Natural killer cell (primary cell): ENCODE measurements at regions not wholly inside any gene's neighbourhood (a gene's known extent, or its start where the extent isn't known, plus 50 kb on each side); places are given as distances from the start of the nearest gene placed in this dataset.

ENCODE experiments used
- ATAC-seq, 3 donors: fragments of 150-1000 bp in 2 of 3; fragments of 200-7000 bp in 1 of 3; cut with Tn5 transposase; 1 replicate in 1 of 3; 2 replicates in 2 of 3; pipeline ENCODE4 v1.10.0; 2021; ENCODE audit warnings: mild to moderate bottlenecking in 2 of 3, moderate library complexity in 2 of 3
- DNase-seq, 2 donors: peaks; one replicate each; pipeline versions ENCODE4 v3.0.0 to v3.0.0-alpha.2; 2013 to 2021; ENCODE audit warnings: mixed read lengths in 1 of 2
- H3K27ac ChIP-seq: one replicate; pipeline ENCODE4 v1.5.1; 2013; ENCODE audit warnings: mild to moderate bottlenecking, low read length
- H3K27me3 ChIP-seq: one replicate; pipeline ENCODE4 v1.6.1; 2013; ENCODE audit warnings: low read length; ENCODE audit not compliant: control insufficient read depth, insufficient read depth
- H3K36me3 ChIP-seq: one replicate; pipeline ENCODE4 v1.6.1; 2013; ENCODE audit warnings: low read length; ENCODE audit not compliant: control insufficient read depth, insufficient read depth
- H3K4me1 ChIP-seq: one replicate; pipeline ENCODE4 v1.6.1; 2013; ENCODE audit warnings: low read length; ENCODE audit not compliant: control insufficient read depth, insufficient read depth
- H3K4me3 ChIP-seq: one replicate; pipeline ENCODE4 v1.5.1; 2013; ENCODE audit warnings: low read length
- H3K9me3 ChIP-seq: one replicate; pipeline ENCODE4 v1.6.1; 2013; ENCODE audit warnings: low read length; ENCODE audit not compliant: control insufficient read depth, insufficient read depth
- H3K27ac Mint-ChIP-seq, 2 donors: one replicate each; pipeline ENCODE4 v1.8.0; 2022; ENCODE audit warnings: mild to moderate bottlenecking in 2 of 2, mixed read lengths in 2 of 2, moderate library complexity in 1 of 2
- H3K27me3 Mint-ChIP-seq, 2 donors: one replicate each; pipeline ENCODE4 v1.8.0; 2022; ENCODE audit warnings: low read depth in 2 of 2, mixed read lengths in 2 of 2
- H3K36me3 Mint-ChIP-seq: one replicate; pipeline ENCODE4 v1.8.0; 2022; ENCODE audit warnings: mixed read lengths
- H3K4me1 Mint-ChIP-seq, 2 donors: one replicate each; pipeline ENCODE4 v1.8.0; 2022; ENCODE audit warnings: mixed read lengths in 2 of 2
- H3K4me3 Mint-ChIP-seq: one replicate; pipeline ENCODE4 v1.8.0; 2022; ENCODE audit warnings: mild to moderate bottlenecking, moderate library complexity, mixed read lengths
- H3K9me3 Mint-ChIP-seq, 2 donors: one replicate each; pipeline ENCODE4 v1.8.0; 2022; ENCODE audit warnings: mixed read lengths in 2 of 2
- WGBS: methylation state at CpG from one replicate; pipeline ENCODE4 v1.1.7; 2013; ENCODE audit warnings: missing lambda C conversion rate; ENCODE audit not compliant: insufficient coverage; 5-methylcytosine and 5-hydroxymethylcytosine counted together
- intact Hi-C: fragments of 100-400 bp; cut with micrococcal nuclease; formaldehyde crosslinking; loops from one replicate; pipeline ENCODE4 v1.14.2; 2022
- TF ChIP-seq, protein P1 (sequence below): fragments of 200-600 bp; IDR thresholded peaks from one replicate; pipeline ENCODE4 v1.8.0; 2022; ENCODE audit warnings: antibody characterized with exemption

DNA sequence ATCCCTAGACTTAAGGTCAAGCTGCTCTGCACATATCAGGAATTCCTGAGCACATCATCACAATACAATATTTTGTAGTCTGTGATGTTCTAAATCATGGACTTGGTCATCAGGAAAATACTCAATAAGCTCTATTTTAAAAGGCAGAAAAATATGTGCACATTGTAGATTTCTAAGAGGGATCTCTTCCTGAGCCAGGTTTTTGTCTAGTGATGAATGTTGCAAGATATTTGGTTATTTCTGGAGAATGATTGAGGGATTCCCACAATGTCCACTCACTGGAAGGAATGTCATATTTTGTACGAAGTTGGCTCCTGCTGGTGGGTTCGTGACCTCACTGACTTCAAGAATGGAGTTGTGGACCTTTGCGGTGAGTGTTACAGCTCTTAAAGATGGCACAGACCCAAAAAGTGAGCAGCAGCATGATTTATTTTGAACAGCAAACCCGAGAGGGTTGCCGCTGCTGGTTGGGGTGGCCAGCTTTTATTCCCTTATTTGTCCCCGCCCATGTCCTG is 300.9 kb upstream of the DCN start:
- H3K4me3 Mint-ChIP-seq, result no peak overlapping the region

DNA sequence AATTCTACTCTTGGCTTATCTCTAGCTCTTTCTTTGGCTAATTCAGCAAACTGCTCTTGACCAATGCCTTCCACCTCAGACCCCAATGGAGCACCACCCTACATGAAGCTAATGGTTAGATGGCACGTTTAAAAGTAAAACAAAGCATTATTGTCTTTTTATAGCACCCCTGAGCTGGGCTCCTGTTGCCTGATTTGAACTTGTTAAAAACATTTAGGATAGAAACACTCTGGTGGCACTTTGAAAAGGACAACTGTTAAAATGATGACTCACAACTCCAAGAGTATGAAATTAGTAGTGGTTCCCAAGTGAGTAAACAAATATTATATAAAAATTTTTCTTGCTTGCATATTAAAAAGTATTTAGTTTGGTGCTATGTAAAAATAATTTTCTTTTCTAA is 299.6 kb upstream of the DCN start:
- WGBS, result 67% methylated on average over 1 of the region's 1 CpG
- no peak overlapping the region for H3K27ac ChIP-seq
- Mint-ChIP-seq H3K4me3 (no peak overlapping the region), H3K27ac (no peak overlapping the region), H3K27me3 (peaks cover 0 to 20% of the 10 kb centered on the region in 2 donors), H3K36me3 (no peaks in the 10 kb centered on the region), H3K9me3 (no peaks in the 10 kb centered on the region), H3K4me1 (no peaks in the 10 kb centered on the region)
- no peaks in the 10 kb centered on the region for H3K36me3 ChIP-seq
- ATAC-seq (no peak), DNase-seq (no peak)
- intact Hi-C loops, result no loop called here
- no peak overlapping the region for H3K4me3 ChIP-seq
- TF ChIP-seq, protein P1, sequence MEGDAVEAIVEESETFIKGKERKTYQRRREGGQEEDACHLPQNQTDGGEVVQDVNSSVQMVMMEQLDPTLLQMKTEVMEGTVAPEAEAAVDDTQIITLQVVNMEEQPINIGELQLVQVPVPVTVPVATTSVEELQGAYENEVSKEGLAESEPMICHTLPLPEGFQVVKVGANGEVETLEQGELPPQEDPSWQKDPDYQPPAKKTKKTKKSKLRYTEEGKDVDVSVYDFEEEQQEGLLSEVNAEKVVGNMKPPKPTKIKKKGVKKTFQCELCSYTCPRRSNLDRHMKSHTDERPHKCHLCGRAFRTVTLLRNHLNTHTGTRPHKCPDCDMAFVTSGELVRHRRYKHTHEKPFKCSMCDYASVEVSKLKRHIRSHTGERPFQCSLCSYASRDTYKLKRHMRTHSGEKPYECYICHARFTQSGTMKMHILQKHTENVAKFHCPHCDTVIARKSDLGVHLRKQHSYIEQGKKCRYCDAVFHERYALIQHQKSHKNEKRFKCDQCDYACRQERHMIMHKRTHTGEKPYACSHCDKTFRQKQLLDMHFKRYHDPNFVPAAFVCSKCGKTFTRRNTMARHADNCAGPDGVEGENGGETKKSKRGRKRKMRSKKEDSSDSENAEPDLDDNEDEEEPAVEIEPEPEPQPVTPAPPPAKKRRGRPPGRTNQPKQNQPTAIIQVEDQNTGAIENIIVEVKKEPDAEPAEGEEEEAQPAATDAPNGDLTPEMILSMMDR, result no peak
- peaks cover 3% of the 10 kb centered on the region for H3K27me3 ChIP-seq
- no peaks in the 10 kb centered on the region for H3K9me3 ChIP-seq
- no peaks in the 10 kb centered on the region for H3K4me1 ChIP-seq

More for the DNA sequence above, 300.9 kb upstream of the DCN start:
- H3K4me3 ChIP-seq, result no peak overlapping the region
- WGBS, result 86% methylated on average over 6 of the region's 6 CpGs
- DNase-seq, result no peak
- no peak overlapping the region for H3K27ac Mint-ChIP-seq
- no peaks in the 10 kb centered on the region for H3K9me3 Mint-ChIP-seq
- H3K27ac ChIP-seq, result no peak overlapping the region
- H3K36me3 Mint-ChIP-seq, result no peaks in the 10 kb centered on the region
- peaks cover 11 to 16% of the 10 kb centered on the region in 2 donors for H3K27me3 Mint-ChIP-seq
- H3K27me3 ChIP-seq, result peaks cover 3% of the 10 kb centered on the region
- no peaks in the 10 kb centered on the region for H3K36me3 ChIP-seq
- TF ChIP-seq, protein P1, result no peak
- intact Hi-C loops, result no loop called here
- H3K4me1 Mint-ChIP-seq, result no peaks in the 10 kb centered on the region
- no peak for ATAC-seq
- no peaks in the 10 kb centered on the region for H3K4me1 ChIP-seq
- H3K9me3 ChIP-seq, result no peaks in the 10 kb centered on the region

DNA sequence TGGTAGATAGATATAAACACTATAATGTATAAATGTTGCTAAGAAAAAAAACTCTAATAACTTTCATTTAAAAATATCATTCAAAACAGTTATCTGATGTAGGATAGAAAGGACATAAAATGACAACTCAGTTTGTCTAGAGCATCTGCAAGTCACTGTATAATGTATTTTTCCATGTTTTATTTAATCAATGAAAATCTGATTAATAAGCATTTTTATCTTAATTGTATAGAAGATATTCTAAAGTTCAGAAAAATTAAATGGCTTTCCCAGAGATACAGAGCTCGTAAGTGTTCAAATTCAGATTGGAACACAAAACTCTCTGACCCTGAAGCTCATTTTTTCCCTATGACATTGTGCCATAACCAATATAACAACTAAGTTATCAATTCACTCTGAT is 295.9 kb upstream of the DCN start:
- Mint-ChIP-seq H3K27me3 (peaks cover 23 to 25% of the 10 kb centered on the region in 2 donors), H3K9me3 (peaks cover 0 to 6% of the 10 kb centered on the region in 2 donors), H3K4me1 (no peaks in the 10 kb centered on the region), H3K27ac (no peak overlapping the region), H3K4me3 (no peak overlapping the region), H3K36me3 (no peaks in the 10 kb centered on the region)
- ATAC-seq (no peak), DNase-seq (no peak)
- no peak overlapping the region for H3K4me3 ChIP-seq
- H3K36me3 ChIP-seq, result no peaks in the 10 kb centered on the region
- intact Hi-C loops, result no loop called here
- no peaks in the 10 kb centered on the region for H3K27me3 ChIP-seq
- 71% methylated on average over 1 of the region's 1 CpG for WGBS
- no peak overlapping the region for H3K27ac ChIP-seq
- no peaks in the 10 kb centered on the region for H3K4me1 ChIP-seq
- TF ChIP-seq, protein P1, result no peak
- H3K9me3 ChIP-seq, result no peaks in the 10 kb centered on the region

DNA sequence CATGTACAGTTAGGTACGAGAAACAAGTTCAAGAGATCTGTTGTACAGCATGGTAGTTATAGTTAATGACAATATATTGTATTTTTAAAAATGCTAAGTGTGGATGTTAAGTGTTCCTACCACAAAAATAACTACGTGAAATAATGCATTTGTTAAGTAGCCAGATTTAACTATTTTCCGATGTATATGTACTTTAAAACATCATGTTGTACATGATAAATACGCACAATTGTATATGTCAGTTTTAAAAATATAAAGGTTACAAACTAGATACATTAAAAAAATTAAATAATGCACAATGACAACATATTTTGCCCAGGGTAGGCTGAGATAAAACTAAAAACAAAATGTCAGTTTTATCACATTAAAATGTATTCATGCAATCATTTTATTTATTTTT is 285.1 kb upstream of the DCN start:
- intact Hi-C loops, result no loop called here
- Mint-ChIP-seq H3K4me1 (no peaks in the 10 kb centered on the region), H3K9me3 (no peaks in the 10 kb centered on the region), H3K27me3 (peaks cover 10 to 23% of the 10 kb centered on the region in 2 donors), H3K36me3 (no peaks in the 10 kb centered on the region), H3K4me3 (no peak overlapping the region), H3K27ac (no peak overlapping the region)
- ATAC-seq (no peak), DNase-seq (no peak)
- Histone ChIP-seq H3K27me3 (no peaks in the 10 kb centered on the region), H3K27ac (no peak overlapping the region), H3K4me3 (no peak overlapping the region), H3K9me3 (no peaks in the 10 kb centered on the region), H3K4me1 (no peaks in the 10 kb centered on the region), H3K36me3 (no peaks in the 10 kb centered on the region)
- TF ChIP-seq, protein P1, result no peak
- WGBS, result 58% methylated on average over 1 of the region's 4 CpGs
